HL-60 (cell line): ENCODE measurements at regions not wholly inside any gene's neighbourhood (a gene's known extent, or its start where the extent isn't known, plus 50 kb on each side); places are given as distances from the start of the nearest gene placed in this dataset.

Experiments
- GABPA ChIP-seq: IDR thresholded peaks from 2 replicates; pipeline ENCODE4 v1.6.1; 2012; ENCODE audit warnings: low read depth
- POLR2AphosphoS5 ChIP-seq: IDR thresholded peaks from 2 replicates; pipeline ENCODE4 v1.6.1; 2012; ENCODE audit warnings: low read depth
- SPI1 ChIP-seq: IDR thresholded peaks from 2 replicates; pipeline ENCODE4 v1.6.1; 2012; ENCODE audit warnings: low read depth, mild to moderate bottlenecking, borderline replicate concordance
- TF ChIP-seq, protein P1 (sequence below): IDR thresholded peaks from one replicate; pipeline ENCODE4 v1.5.1; 2011; ENCODE audit warnings: low read length, control low read depth, inconsistent platforms; ENCODE audit not compliant: insufficient read depth
- TF ChIP-seq, protein P2 (sequence below): IDR thresholded peaks from 2 replicates; pipeline ENCODE4 v1.6.1; 2012; ENCODE audit warnings: low read depth; ENCODE audit not compliant: insufficient replicate concordance

DNA sequence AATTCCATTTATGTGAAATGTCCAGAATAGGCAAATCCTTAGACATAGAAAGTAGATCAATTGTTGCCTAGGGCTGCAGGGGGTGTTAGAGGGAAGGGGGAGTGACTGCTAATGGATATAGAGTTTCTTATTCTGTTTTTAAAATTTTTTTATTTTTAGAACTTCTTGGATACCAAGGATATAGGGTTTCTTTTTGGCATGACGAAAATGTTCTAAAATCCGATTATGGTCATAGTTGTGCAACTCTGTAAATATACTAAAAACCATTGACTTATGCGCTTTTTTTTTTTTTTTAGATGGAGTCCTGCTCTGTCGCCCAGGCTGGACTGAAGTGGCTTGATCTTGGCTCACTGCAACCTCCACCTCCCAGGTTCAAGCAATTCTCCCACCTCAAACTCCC is 125.2 kb upstream of the USP9X start:
- TF ChIP-seq, protein P1, sequence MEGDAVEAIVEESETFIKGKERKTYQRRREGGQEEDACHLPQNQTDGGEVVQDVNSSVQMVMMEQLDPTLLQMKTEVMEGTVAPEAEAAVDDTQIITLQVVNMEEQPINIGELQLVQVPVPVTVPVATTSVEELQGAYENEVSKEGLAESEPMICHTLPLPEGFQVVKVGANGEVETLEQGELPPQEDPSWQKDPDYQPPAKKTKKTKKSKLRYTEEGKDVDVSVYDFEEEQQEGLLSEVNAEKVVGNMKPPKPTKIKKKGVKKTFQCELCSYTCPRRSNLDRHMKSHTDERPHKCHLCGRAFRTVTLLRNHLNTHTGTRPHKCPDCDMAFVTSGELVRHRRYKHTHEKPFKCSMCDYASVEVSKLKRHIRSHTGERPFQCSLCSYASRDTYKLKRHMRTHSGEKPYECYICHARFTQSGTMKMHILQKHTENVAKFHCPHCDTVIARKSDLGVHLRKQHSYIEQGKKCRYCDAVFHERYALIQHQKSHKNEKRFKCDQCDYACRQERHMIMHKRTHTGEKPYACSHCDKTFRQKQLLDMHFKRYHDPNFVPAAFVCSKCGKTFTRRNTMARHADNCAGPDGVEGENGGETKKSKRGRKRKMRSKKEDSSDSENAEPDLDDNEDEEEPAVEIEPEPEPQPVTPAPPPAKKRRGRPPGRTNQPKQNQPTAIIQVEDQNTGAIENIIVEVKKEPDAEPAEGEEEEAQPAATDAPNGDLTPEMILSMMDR, result no peak
- TF ChIP-seq, protein P2, sequence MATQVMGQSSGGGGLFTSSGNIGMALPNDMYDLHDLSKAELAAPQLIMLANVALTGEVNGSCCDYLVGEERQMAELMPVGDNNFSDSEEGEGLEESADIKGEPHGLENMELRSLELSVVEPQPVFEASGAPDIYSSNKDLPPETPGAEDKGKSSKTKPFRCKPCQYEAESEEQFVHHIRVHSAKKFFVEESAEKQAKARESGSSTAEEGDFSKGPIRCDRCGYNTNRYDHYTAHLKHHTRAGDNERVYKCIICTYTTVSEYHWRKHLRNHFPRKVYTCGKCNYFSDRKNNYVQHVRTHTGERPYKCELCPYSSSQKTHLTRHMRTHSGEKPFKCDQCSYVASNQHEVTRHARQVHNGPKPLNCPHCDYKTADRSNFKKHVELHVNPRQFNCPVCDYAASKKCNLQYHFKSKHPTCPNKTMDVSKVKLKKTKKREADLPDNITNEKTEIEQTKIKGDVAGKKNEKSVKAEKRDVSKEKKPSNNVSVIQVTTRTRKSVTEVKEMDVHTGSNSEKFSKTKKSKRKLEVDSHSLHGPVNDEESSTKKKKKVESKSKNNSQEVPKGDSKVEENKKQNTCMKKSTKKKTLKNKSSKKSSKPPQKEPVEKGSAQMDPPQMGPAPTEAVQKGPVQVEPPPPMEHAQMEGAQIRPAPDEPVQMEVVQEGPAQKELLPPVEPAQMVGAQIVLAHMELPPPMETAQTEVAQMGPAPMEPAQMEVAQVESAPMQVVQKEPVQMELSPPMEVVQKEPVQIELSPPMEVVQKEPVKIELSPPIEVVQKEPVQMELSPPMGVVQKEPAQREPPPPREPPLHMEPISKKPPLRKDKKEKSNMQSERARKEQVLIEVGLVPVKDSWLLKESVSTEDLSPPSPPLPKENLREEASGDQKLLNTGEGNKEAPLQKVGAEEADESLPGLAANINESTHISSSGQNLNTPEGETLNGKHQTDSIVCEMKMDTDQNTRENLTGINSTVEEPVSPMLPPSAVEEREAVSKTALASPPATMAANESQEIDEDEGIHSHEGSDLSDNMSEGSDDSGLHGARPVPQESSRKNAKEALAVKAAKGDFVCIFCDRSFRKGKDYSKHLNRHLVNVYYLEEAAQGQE, result no peak
- TF ChIP-seq POLR2AphosphoS5, result no peak
- no peak for TF ChIP-seq GABPA
- TF ChIP-seq SPI1, result no peak
